Common myeloid progenitor, CD34-positive (primary cell): ENCODE measurements at regions not wholly inside any gene's neighbourhood (a gene's known extent, or its start where the extent isn't known, plus 50 kb on each side); places are given as distances from the start of the nearest gene placed in this dataset.
A peak's percentile ranks its signal among the peaks of the same experiment; 100 is the strongest.

Experiments
- CTCF ChIA-PET: fragments of 350-600 bp; sonication (Branson Sonifier 250); formaldehyde crosslinking; loops from one replicate; lab custom pipeline; 2021; ENCODE audit warnings: antibody characterized with exemption; lab: Charles Lee
- POLR2A ChIA-PET: fragments of 350-600 bp; sonication (Branson Sonifier 250); formaldehyde crosslinking; loops from one replicate; lab custom pipeline; 2021; ENCODE audit warnings: antibody characterized with exemption; lab: Charles Lee
- DNase-seq, 3 donors: peaks; one replicate each; pipeline versions ENCODE4 v3.0.0 to v3.0.0-alpha.2; 2013
- H3K27ac ChIP-seq, 2 experiments: 1 replicate in 1 of 2; 2 replicates in 1 of 2; pipeline ENCODE4 v1.7.0; 2013; ENCODE audit warnings: inconsistent platforms in 2 of 2, low read length in 2 of 2, mild to moderate bottlenecking in 2 of 2, low read depth in 1 of 2, moderate library complexity in 1 of 2; ENCODE audit not compliant: severe bottlenecking in 2 of 2, insufficient read depth in 1 of 2, poor library complexity in 1 of 2
- H3K27me3 ChIP-seq, 5 experiments: replicated peaks in 2 of 5; 1 replicate in 3 of 5; 2 replicates in 2 of 5; pipeline versions ENCODE4 v1.6.1 to v1.7.0; 2013; ENCODE audit warnings: low read length in 4 of 5, mild to moderate bottlenecking in 2 of 5, moderate library complexity in 2 of 5, inconsistent platforms in 1 of 5; ENCODE audit not compliant: insufficient read depth in 5 of 5, control insufficient read depth in 4 of 5
- H3K36me3 ChIP-seq, 4 experiments: 1 replicate in 2 of 4; 2 replicates in 2 of 4; pipeline versions ENCODE4 v1.6.1 to v1.7.0; 2013; ENCODE audit warnings: low read length in 3 of 4, control low read depth in 1 of 4, mild to moderate bottlenecking in 1 of 4; ENCODE audit not compliant: control insufficient read depth in 4 of 4, insufficient read depth in 4 of 4
- H3K4me1 ChIP-seq, 4 experiments: 1 replicate in 3 of 4; 2 replicates in 1 of 4; pipeline versions ENCODE4 v1.6.1 to v1.7.1; 2013; ENCODE audit warnings: low read length in 3 of 4, mild to moderate bottlenecking in 3 of 4, control low read depth in 1 of 4, inconsistent platforms in 1 of 4, moderate library complexity in 1 of 4; ENCODE audit not compliant: control insufficient read depth in 4 of 4, insufficient read depth in 4 of 4; ENCODE audit errors: control extremely low read depth in 1 of 4
- H3K4me3 ChIP-seq, 7 experiments: 1 replicate in 4 of 7; 2 replicates in 3 of 7; pipeline versions ENCODE4 v1.5.1 to v1.7.0; 2013; ENCODE audit warnings: mild to moderate bottlenecking in 7 of 7, low read length in 6 of 7, moderate library complexity in 6 of 7, inconsistent platforms in 2 of 7, low read depth in 2 of 7, control low read depth in 1 of 7; ENCODE audit not compliant: insufficient read depth in 4 of 7, control insufficient read depth in 1 of 7; ENCODE audit errors: extremely low read depth in 1 of 7
- H3K9me3 ChIP-seq, 5 experiments: 1 replicate in 4 of 5; 2 replicates in 1 of 5; pipeline versions ENCODE4 v1.6.1 to v1.7.1; 2013; ENCODE audit warnings: low read length in 4 of 5, mild to moderate bottlenecking in 2 of 5, inconsistent platforms in 1 of 5, low read depth in 1 of 5, moderate library complexity in 1 of 5; ENCODE audit not compliant: control insufficient read depth in 4 of 5, insufficient read depth in 2 of 5; ENCODE audit errors: control extremely low read depth in 1 of 5
- WGBS: methylation state at CpG from one replicate; pipeline ENCODE4 v1.1.5; 2013; ENCODE audit not compliant: insufficient coverage; 5-methylcytosine and 5-hydroxymethylcytosine counted together

DNA sequence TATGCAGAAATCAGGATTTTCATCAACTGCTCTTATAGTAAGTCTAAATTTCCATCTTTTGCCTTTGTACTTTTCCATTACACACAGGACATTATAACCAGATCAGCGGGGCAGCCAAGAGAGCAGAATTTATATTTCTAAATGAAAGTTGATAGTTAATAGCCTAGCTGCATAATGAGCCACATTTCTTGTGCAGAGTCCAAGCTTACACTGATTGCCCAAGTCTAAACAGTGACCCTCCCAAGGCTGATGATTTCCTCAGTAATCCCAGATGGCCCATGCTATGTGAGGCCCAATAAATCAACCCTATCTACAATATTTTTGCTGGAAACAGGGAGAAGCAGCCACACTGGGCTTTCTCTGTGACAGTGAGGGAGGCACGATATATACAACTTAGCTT lies 475.8 kb upstream of the KCNMB2 start:
- WGBS = no CpG with 5 or more reads among the region's 2 CpGs
- ChIA-PET POLR2A (no interaction called here), CTCF (no interaction called here)
- Histone ChIP-seq H3K4me3 (no peak overlapping the region), H3K27me3 (no peaks in the 10 kb centered on the region), H3K9me3 (no peaks in the 10 kb centered on the region), H3K4me1 (peaks cover 0 to 3% (median 0%) of the 10 kb centered on the region in 4 experiments), H3K27ac (no peak overlapping the region), H3K36me3 (no peaks in the 10 kb centered on the region)
- DNase-seq = no peak

DNA sequence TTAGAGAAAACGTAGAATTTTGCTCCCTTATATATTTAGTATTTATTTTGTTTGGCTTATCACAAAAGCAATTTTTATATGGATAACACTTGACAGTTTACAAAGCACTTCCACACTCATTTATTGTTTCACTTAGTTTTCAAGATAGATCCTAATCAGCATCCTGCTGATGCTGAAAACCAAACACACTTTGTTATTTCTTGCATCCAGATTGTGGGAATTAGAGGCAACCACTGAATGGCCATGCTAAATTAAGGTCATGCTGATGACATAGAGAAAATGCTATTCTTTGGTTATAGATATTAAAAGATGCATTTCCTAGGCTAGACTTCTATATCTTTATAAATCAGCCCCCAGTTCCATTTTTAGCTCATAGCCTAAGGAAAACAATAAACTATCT lies 474.1 kb upstream of the KCNMB2 start:
- H3K36me3 ChIP-seq = no peaks in the 10 kb centered on the region
- POLR2A ChIA-PET = no interaction called here
- WGBS = no CpG with 5 or more reads among the region's 1 CpG
- no peak overlapping the region for H3K4me3 ChIP-seq
- no peak overlapping the region for H3K27ac ChIP-seq
- H3K4me1 ChIP-seq = peaks cover 0 to 3% (median 0%) of the 10 kb centered on the region in 4 experiments
- CTCF ChIA-PET = no interaction called here
- no peaks in the 10 kb centered on the region for H3K27me3 ChIP-seq
- H3K9me3 ChIP-seq = no peaks in the 10 kb centered on the region
- DNase-seq = no peak

DNA sequence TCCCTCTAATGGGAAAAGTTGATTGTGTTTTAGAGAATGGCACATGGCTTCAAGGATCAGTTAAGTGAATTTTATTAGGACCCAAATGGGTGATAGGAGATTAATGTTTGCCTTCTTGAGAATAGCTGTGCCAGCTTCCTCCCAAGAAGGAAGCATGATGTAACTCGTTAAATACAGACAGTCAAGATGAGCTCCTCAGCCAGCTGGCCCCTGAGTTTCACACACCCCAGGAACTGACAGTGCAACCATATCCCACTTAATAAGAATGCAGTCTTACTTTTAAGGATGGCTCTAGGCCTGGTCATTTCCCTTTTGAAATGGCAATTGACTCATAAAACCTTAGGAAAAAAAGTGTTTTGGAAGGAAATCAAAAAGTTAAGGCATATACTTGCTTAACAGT lies 472.8 kb upstream of the KCNMB2 start:
- ChIA-PET POLR2A (no interaction called here), CTCF (no interaction called here)
- no peak overlapping the region for H3K4me3 ChIP-seq
- H3K9me3 ChIP-seq = no peaks in the 10 kb centered on the region
- H3K4me1 ChIP-seq = peaks cover 0 to 3% (median 0%) of the 10 kb centered on the region in 4 experiments
- WGBS = no CpG with 5 or more reads among the region's 1 CpG
- no peaks in the 10 kb centered on the region for H3K36me3 ChIP-seq
- DNase-seq = peak in 1 of 3 donors; percentile 35
- no peaks in the 10 kb centered on the region for H3K27me3 ChIP-seq
- no peak overlapping the region for H3K27ac ChIP-seq

DNA sequence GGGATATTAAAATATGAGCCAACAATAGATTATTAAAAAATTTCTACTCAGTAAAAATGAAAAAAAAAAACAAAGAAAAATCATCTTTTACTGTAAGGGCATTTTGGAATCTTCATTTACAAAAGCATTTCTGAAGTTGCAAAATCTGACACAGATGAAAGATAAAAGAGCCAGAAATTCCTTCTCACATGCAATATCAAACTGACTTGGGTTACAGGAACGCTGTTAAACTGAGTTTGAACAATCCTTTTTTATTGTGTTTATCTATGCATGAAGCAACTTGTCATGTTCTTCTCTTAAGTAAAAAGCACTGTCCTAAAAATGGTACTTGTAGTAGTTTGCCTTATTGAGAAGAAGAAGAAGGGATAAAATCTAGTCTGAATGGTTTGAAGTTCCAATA lies 468.5 kb upstream of the KCNMB2 start:
- POLR2A ChIA-PET = no interaction called here
- CTCF ChIA-PET = interaction anchor here (0.6 kb wide), 1 partner anchor 775 kb away, joined by 3 read pairs; no protein-coding TSS in a partner anchor
- Histone ChIP-seq H3K4me3 (no peak overlapping the region), H3K36me3 (no peaks in the 10 kb centered on the region), H3K27me3 (no peaks in the 10 kb centered on the region), H3K4me1 (peaks cover 0 to 3% (median 0%) of the 10 kb centered on the region in 4 experiments), H3K27ac (no peak overlapping the region), H3K9me3 (no peaks in the 10 kb centered on the region)
- WGBS = 100% methylated on average over 1 of the region's 1 CpG
- no peak for DNase-seq

DNA sequence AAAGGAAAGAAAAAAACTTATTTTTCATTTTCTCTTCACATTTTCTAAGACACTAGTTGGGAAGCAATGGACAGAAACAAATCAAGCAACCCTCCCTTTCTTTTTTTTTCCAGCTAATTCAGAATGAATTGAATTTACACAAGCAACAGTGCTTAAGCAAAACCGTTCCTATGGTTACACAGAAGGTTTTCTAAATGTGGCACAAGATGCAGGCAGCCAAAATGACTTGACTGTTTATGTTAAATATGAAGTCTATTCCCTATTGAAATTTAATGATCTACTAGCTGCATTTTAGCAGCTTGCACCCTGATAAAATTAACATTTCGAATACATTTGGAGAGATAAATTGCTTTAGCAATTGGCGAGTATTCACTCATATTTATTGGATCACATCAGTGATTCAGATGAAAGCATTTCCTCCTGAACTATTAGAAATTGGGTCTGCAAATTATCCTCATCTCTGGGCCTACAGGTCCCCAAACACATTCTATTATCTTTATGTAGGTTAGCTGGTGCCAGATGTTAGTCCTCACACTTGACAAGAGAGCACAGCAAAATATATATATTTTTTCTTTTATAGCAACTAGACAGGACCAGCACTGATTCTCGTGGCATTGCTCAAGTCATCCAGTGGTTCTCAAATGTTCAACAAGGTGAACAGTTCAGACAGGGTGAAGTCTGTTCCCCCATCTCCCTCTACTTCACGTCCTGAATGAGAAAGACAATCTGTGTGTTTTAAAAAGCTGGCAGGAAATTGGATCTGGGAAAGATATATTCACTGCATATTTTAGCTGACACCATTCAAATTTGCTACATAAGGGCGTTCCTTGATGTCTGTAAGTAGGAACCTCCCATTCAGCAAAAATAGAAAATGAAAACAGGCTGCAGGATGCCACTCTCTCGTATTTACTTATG lies 463.6 kb upstream of the KCNMB2 start:
- ChIA-PET POLR2A (no interaction called here), CTCF (interaction anchor here (1.0 to 2.0 kb wide), 2 partner anchors 9 to 12 kb away, joined by 3 to 8 read pairs; no protein-coding TSS in a partner anchor)
- H3K4me1 ChIP-seq = peaks cover 0 to 10% (median 2%) of the 10 kb centered on the region in 4 experiments
- H3K9me3 ChIP-seq = no peaks in the 10 kb centered on the region
- DNase-seq = peak in 2 of 3 donors; percentile 50 to 69
- H3K27ac ChIP-seq = no peak overlapping the region
- whole genome bisulfite sequencing = 94% methylated on average over 3 of the region's 7 CpGs
- no peak overlapping the region for H3K4me3 ChIP-seq
- H3K36me3 ChIP-seq = no peaks in the 10 kb centered on the region
- no peaks in the 10 kb centered on the region for H3K27me3 ChIP-seq

DNA sequence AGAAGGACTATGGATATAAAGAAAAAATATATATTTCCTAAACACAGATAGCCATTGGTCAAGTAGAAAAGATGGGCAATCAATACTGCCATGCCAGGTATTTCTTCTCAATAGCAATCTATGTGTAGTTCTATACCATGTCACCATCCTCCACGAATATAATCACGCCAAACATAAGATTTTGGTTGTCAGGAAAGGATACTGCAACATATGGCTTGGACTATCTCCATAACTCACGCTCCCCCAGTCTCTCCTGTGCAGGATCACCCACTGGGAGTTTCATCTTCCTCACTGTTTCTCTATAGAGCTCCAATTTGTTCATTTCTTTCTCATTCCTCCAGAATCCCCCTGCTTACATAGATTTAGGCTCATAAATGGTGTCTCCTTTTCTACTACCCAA lies 462.9 kb upstream of the KCNMB2 start:
- Histone ChIP-seq H3K36me3 (no peaks in the 10 kb centered on the region), H3K9me3 (no peaks in the 10 kb centered on the region), H3K4me1 (peaks cover 0 to 11% (median 2%) of the 10 kb centered on the region in 4 experiments), H3K27ac (no peak overlapping the region), H3K4me3 (no peak overlapping the region), H3K27me3 (no peaks in the 10 kb centered on the region)
- WGBS = 86% methylated on average over 1 of the region's 3 CpGs
- CTCF ChIA-PET = interaction anchor here (2.0 kb wide), 1 partner anchor 11 kb away, joined by 8 read pairs; no protein-coding TSS in a partner anchor
- no peak for DNase-seq
- POLR2A ChIA-PET = no interaction called here

DNA sequence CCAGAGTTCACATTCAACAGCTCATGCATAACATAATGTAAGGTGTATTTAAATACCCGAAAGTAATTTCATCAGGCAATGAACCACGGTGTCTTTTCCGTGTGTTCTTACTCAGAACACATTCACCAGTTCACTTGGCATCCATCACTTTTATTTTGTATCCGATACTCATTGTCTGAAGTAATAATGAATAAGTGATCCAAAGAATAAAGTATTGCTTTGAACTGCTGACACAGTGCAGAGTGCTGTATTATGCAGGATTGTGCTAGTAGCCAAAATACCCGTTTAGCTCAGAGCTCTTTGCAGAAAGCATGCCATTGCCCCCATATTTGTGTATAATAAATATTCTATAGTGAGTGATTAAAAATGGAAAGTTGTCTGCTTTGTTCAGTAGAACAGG lies 460.9 kb upstream of the KCNMB2 start:
- POLR2A ChIA-PET = no interaction called here
- no peaks in the 10 kb centered on the region for H3K9me3 ChIP-seq
- WGBS = no CpG with 5 or more reads among the region's 5 CpGs
- no peak overlapping the region for H3K4me3 ChIP-seq
- no peak for DNase-seq
- no peaks in the 10 kb centered on the region for H3K27me3 ChIP-seq
- H3K27ac ChIP-seq = no peak overlapping the region
- H3K4me1 ChIP-seq = peaks cover 0 to 14% (median 2%) of the 10 kb centered on the region in 4 experiments
- CTCF ChIA-PET = no interaction called here
- no peaks in the 10 kb centered on the region for H3K36me3 ChIP-seq
